ENCODE measurements at regions not wholly inside any gene's neighbourhood (a gene's known extent, or its start where the extent isn't known, plus 50 kb on each side); places are given as distances from the start of the nearest gene placed in this dataset.

GRCh38 chrX:20522420-20522819, 255.7 kb upstream of the RPS6KA3 start:
- no peak for DNase-seq (ENCODE audit: low read depth in 2 of 2)

- no peak for DNase-seq (ENCODE audit: low read depth in 2 of 2)
These were observed 254.5 kb upstream of the RPS6KA3 start for GRCh38 chrX:20521222-20521621.

- DNase-seq (ENCODE audit: low read depth in 2 of 2), result no peak
These were observed 253.1 kb upstream of the RPS6KA3 start for GRCh38 chrX:20519826-20520225.

- DNase-seq (ENCODE audit: low read depth in 2 of 2), result no peak
These were observed 252.4 kb upstream of the RPS6KA3 start for GRCh38 chrX:20519146-20519545.

GRCh38 chrX:20517565-20517964, 250.9 kb upstream of the RPS6KA3 start:
- DNase-seq (ENCODE audit: low read depth in 2 of 2), result no peak

GRCh38 chrX:20515841-20516461, 249.2 kb upstream of the RPS6KA3 start:
- DNase-seq (ENCODE audit: low read depth in 2 of 2), result peak; percentile 6 to 73

- peak; percentile 3 to 69 for DNase-seq (ENCODE audit: low read depth in 2 of 2)
These were observed 247.6 kb upstream of the RPS6KA3 start for GRCh38 chrX:20514358-20514757.

GRCh38 chrX:20513185-20513584, 246.5 kb upstream of the RPS6KA3 start:
- DNase-seq (ENCODE audit: low read depth in 2 of 2), result peak in 1 of 2 donors; percentile 24

GRCh38 chrX:20511792-20512191, 245.1 kb upstream of the RPS6KA3 start:
- peak in 1 of 2 donors; percentile 38 for DNase-seq (ENCODE audit: low read depth in 2 of 2)

GRCh38 chrX:20507901-20508620, 241.4 kb upstream of the RPS6KA3 start:
- DNase-seq (ENCODE audit: low read depth in 2 of 2), result no peak

GRCh38 chrX:20506739-20507138, 240.0 kb upstream of the RPS6KA3 start:
- DNase-seq (ENCODE audit: low read depth in 2 of 2), result no peak

- no peak for DNase-seq (ENCODE audit: low read depth in 2 of 2)
These were observed 234.2 kb upstream of the RPS6KA3 start for GRCh38 chrX:20500949-20501348.

- no peak for DNase-seq (ENCODE audit: low read depth in 2 of 2)
These were observed 233.6 kb upstream of the RPS6KA3 start for GRCh38 chrX:20500171-20500865.

- no peak for DNase-seq (ENCODE audit: low read depth in 2 of 2)
These were observed 233.1 kb upstream of the RPS6KA3 start for GRCh38 chrX:20499763-20500162.

GRCh38 chrX:20498851-20499635, 232.3 kb upstream of the RPS6KA3 start:
- DNase-seq (ENCODE audit: low read depth in 2 of 2), result no peak

GRCh38 chrX:20495575-20495974, 228.9 kb upstream of the RPS6KA3 start:
- no peak for DNase-seq (ENCODE audit: low read depth in 2 of 2)

GRCh38 chrX:20488473-20488872, 221.8 kb upstream of the RPS6KA3 start:
- no peak for DNase-seq (ENCODE audit: low read depth in 2 of 2)

- no peak for DNase-seq (ENCODE audit: low read depth in 2 of 2)
These were observed 220.5 kb upstream of the RPS6KA3 start for GRCh38 chrX:20487227-20487626.

- DNase-seq (ENCODE audit: low read depth in 2 of 2), result no peak
These were observed 214.9 kb upstream of the RPS6KA3 start for GRCh38 chrX:20481632-20482031.

GRCh38 chrX:20479896-20480295, 213.2 kb upstream of the RPS6KA3 start:
- DNase-seq (ENCODE audit: low read depth in 2 of 2), result no peak

- no peak for DNase-seq (ENCODE audit: low read depth in 2 of 2)
These were observed 212.3 kb upstream of the RPS6KA3 start for GRCh38 chrX:20479048-20479447.

All from dermis microvascular lymphatic vessel endothelial cell (primary cell).